ENCODE measurements at regions not wholly inside any gene's neighbourhood (a gene's known extent, or its start where the extent isn't known, plus 50 kb on each side); places are given as distances from the start of the nearest gene placed in this dataset.

GRCh38 chr4:154044742-154045485, 256.0 kb upstream of the SFRP2 start:
- H3K36me3 ChIP-seq (ENCODE audit: control insufficient read depth, insufficient read depth, low read length): no peaks in the 10 kb centered on the region
- no peak for DNase-seq (ENCODE audit: low read depth)
- no peak for TF ChIP-seq CTCF (IDR thresholded peaks at IDR 0.05; ENCODE audit: insufficient read depth, low read length, poor library complexity, severe bottlenecking)
- H3K4me3 ChIP-seq (ENCODE audit: low read depth, low read length): no peak overlapping the region
- no peaks in the 10 kb centered on the region for H3K27me3 ChIP-seq (ENCODE audit: control insufficient read depth, insufficient read depth, low read length)

- no peak for TF ChIP-seq CTCF (IDR thresholded peaks at IDR 0.05; ENCODE audit: insufficient read depth, low read length, poor library complexity, severe bottlenecking)
- no peaks in the 10 kb centered on the region for H3K36me3 ChIP-seq (ENCODE audit: control insufficient read depth, insufficient read depth, low read length)
- DNase-seq (ENCODE audit: low read depth): no peak
- no peak overlapping the region for H3K4me3 ChIP-seq (ENCODE audit: low read depth, low read length)
- H3K27me3 ChIP-seq (ENCODE audit: control insufficient read depth, insufficient read depth, low read length): no peaks in the 10 kb centered on the region
Observed at GRCh38 chr4:154044108-154044531, 255.2 kb upstream of the SFRP2 start.

- Histone ChIP-seq H3K4me3 (ENCODE audit: low read depth, low read length) (no peak overlapping the region), H3K27me3 (ENCODE audit: control insufficient read depth, insufficient read depth, low read length) (peaks cover 2% of the 10 kb centered on the region), H3K36me3 (ENCODE audit: control insufficient read depth, insufficient read depth, low read length) (no peaks in the 10 kb centered on the region)
- no peak for DNase-seq (ENCODE audit: low read depth)
- TF ChIP-seq CTCF (IDR thresholded peaks at IDR 0.05; ENCODE audit: insufficient read depth, low read length, poor library complexity, severe bottlenecking): no peak
Observed at GRCh38 chr4:154041640-154042039, 252.8 kb upstream of the SFRP2 start.

- Histone ChIP-seq H3K27me3 (ENCODE audit: control insufficient read depth, insufficient read depth, low read length) (peaks cover 2% of the 10 kb centered on the region), H3K36me3 (ENCODE audit: control insufficient read depth, insufficient read depth, low read length) (no peaks in the 10 kb centered on the region), H3K4me3 (ENCODE audit: low read depth, low read length) (no peak overlapping the region)
- DNase-seq (ENCODE audit: low read depth): no peak
- no peak for TF ChIP-seq CTCF (IDR thresholded peaks at IDR 0.05; ENCODE audit: insufficient read depth, low read length, poor library complexity, severe bottlenecking)
Observed at GRCh38 chr4:154039435-154040343, 250.8 kb upstream of the SFRP2 start.

GRCh38 chr4:154036856-154037255, 248.0 kb upstream of the SFRP2 start:
- TF ChIP-seq CTCF (IDR thresholded peaks at IDR 0.05; ENCODE audit: insufficient read depth, low read length, poor library complexity, severe bottlenecking): no peak
- Histone ChIP-seq H3K4me3 (ENCODE audit: low read depth, low read length) (no peak overlapping the region), H3K27me3 (ENCODE audit: control insufficient read depth, insufficient read depth, low read length) (peaks cover 2% of the 10 kb centered on the region), H3K36me3 (ENCODE audit: control insufficient read depth, insufficient read depth, low read length) (no peaks in the 10 kb centered on the region)
- DNase-seq (ENCODE audit: low read depth): no peak

Data from kidney epithelial cell (primary cell).